K562 (cell line): ENCODE measurements at regions not wholly inside any gene's neighbourhood (a gene's known extent, or its start where the extent isn't known, plus 50 kb on each side); places are given as distances from the start of the nearest gene placed in this dataset.
A peak's percentile ranks its signal among the peaks of the same experiment; 100 is the strongest.

ENCODE experiments used
- CEBPB ChIP-seq: fragments of 450-650 bp; IDR thresholded peaks from 2 replicates; pipeline ENCODE4 v1.6.1; 2016; ENCODE audit warnings: missing genetic modification characterization, missing compliant biosample characterization
- CEBPG ChIP-seq, 3 experiments: fragments of 200-800 bp in 1 of 3; sonication (Bioruptor generic) in 1 of 3; sonication (generic) in 1 of 3; formaldehyde crosslinking in 1 of 3; IDR thresholded peaks in 2 of 3; conservative IDR thresholded peaks in 1 of 3; 2 replicates each; pipeline versions ENCODE4 v1.6.1 to v1.8.0; 2016 to 2022; ENCODE audit warnings: missing compliant biosample characterization in 2 of 3, missing genetic modification characterization in 2 of 3, mild to moderate bottlenecking in 1 of 3, missing genetic modification reagents in 1 of 3
- FOSL1 ChIP-seq: fragments of 200-800 bp; sonication (Bioruptor generic); conservative IDR thresholded peaks from 2 replicates; pipeline ENCODE4 v1.6.1; 2016; ENCODE audit warnings: missing genetic modification characterization, missing compliant biosample characterization
- JUN ChIP-seq, 2 experiments: sonication (generic) in 1 of 2; formaldehyde crosslinking in 1 of 2; IDR thresholded peaks; 2 replicates each; pipeline versions ENCODE4 v1.6.1 to v1.8.0; 2012 to 2022; ENCODE audit warnings: borderline replicate concordance in 2 of 2, mild to moderate bottlenecking in 2 of 2, improper control_type of control experiment in 1 of 2, low read depth in 1 of 2, low read length in 1 of 2, missing genetic modification reagents in 1 of 2
- MTF1 ChIP-seq: fragments of 250-450 bp; sonication (Bioruptor Pico); IDR thresholded peaks from 2 replicates; pipeline ENCODE4 v1.9.0; 2021; ENCODE audit warnings: moderate library complexity, mild to moderate bottlenecking, inconsistent platforms, borderline replicate concordance
- RB1 ChIP-seq: fragments of 450-650 bp; IDR thresholded peaks from 2 replicates; pipeline ENCODE4 v1.6.1; 2017; ENCODE audit warnings: low read depth, mild to moderate bottlenecking
- SMARCA4 ChIP-seq: fragments of 450-650 bp; IDR thresholded peaks from 2 replicates; pipeline ENCODE4 v1.6.1; 2016
- SMARCC2 ChIP-seq: fragments of 450-650 bp; IDR thresholded peaks from 2 replicates; pipeline ENCODE4 v1.6.1; 2017; ENCODE audit warnings: antibody characterized with exemption, moderate library complexity, mild to moderate bottlenecking, low read depth
- SMARCE1 ChIP-seq: fragments of 450-650 bp; IDR thresholded peaks from 2 replicates; pipeline ENCODE4 v1.7.1; 2016; ENCODE audit warnings: mild to moderate bottlenecking
- STAT5B ChIP-seq: fragments of 250-450 bp; sonication (Bioruptor Pico); IDR thresholded peaks from 2 replicates; pipeline ENCODE4 v1.8.0; 2021; ENCODE audit warnings: mild to moderate bottlenecking, inconsistent platforms
- ZEB2 ChIP-seq: fragments of 450-650 bp; IDR thresholded peaks from 2 replicates; pipeline ENCODE4 v1.6.1; 2016
- ZNF197 ChIP-seq: fragments of 200-800 bp; sonication (Bioruptor generic); IDR thresholded peaks from 2 replicates; pipeline ENCODE4 v1.6.1; 2016; ENCODE audit warnings: low read depth, missing genetic modification characterization, missing compliant biosample characterization
- ZNF318 ChIP-seq, 2 experiments: fragments of 450-650 bp; IDR thresholded peaks; 2 replicates each; pipeline ENCODE4 v1.6.1; 2016; ENCODE audit warnings: mild to moderate bottlenecking in 2 of 2, borderline replicate concordance in 1 of 2, low read depth in 1 of 2, moderate library complexity in 1 of 2
- ZNF57 ChIP-seq: fragments of 450-650 bp; formaldehyde crosslinking; IDR thresholded peaks from 2 replicates; pipeline ENCODE4 v1.4.0; 2020; ENCODE audit warnings: mild to moderate bottlenecking, moderate library complexity
- ZNF589 ChIP-seq: fragments of 200-800 bp; sonication (Bioruptor generic); IDR thresholded peaks from 2 replicates; pipeline ENCODE4 v1.6.1; 2016; ENCODE audit warnings: low read depth, missing genetic modification characterization, missing compliant biosample characterization
- TF ChIP-seq, protein P1 (sequence below), 2 experiments: fragments of 450-650 bp; conservative IDR thresholded peaks; 2 replicates each; pipeline ENCODE4 v1.6.1; 2017; ENCODE audit warnings: mild to moderate bottlenecking in 2 of 2, moderate library complexity in 2 of 2

DNA sequence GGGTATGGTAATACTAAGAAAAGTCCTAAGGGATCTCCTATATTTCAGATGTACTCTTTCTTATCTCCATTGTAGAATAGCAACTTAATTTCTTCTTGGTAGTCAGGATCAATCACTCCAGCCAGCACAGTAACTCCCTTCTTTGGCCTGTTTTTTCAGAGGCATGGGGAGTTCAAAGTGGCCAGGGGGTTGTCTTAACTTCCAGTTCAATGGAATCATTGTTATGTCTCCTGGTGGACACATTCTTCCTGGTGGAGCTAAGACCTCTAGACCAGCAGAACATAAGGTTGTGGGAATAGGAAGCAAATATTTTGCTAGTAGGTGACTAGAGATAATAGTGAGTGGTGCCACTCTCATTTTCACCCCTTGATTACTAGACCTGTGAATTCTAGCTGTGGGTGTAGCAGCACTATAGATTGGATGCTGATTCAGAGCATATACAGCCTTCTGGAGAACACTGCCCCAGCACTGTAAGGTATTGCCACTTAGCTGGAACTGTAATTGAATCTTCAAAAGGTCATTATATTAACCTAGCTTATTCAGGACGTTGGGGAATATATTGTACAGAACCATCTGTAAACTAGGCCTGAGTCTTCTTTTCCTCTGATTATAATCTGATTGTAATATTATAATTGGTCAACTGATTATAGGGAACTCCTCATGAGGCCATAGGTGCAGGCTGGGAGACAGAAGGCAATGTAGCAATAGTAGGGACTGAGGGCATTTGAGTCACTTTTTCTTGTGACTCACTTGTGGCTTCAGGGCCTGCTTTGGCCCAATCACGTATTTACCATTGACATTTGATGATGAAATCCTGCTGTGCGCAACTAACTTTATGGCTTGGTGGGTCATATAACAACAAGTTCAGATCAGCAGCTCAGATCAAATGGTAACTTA lies 60.2 kb upstream of the ATP2B1 start (continued):
- TF ChIP-seq MTF1 (no peak), RB1 (no peak), ZNF589 (CRISPR knock-in tag) (no peak), ZEB2 (no peak), SMARCC2 (peak; percentile 44; the same call in 1 of the 2 replicates), FOSL1 (tag) (peak; percentile 99), JUN (IDR thresholded peaks at IDR 0.05; ENCODE audit: borderline replicate concordance, low read depth, low read length) (peak; percentile 91), JUN (CRISPR knock-in tag; IDR thresholded peaks at IDR 0.05; ENCODE audit: borderline replicate concordance) (no peak), ZNF318 (IDR thresholded peaks at IDR 0.05; ENCODE audit: borderline replicate concordance in 1 of 2, low read depth in 1 of 2) (peak in 1 of 2 experiments; percentile 86; a peak in 2 of 4 replicates), ZNF57 (CRISPR knock-in tag) (no peak), SMARCE1 (peak; percentile 70; the same call in 1 of the 2 replicates), SMARCA4 (peak; percentile 70; the same call in 1 of the 2 replicates), ZNF197 (CRISPR knock-in tag) (no peak), CEBPG (CRISPR knock-in tag; IDR thresholded peaks at IDR 0.05) (peak; percentile 89), CEBPG (tag; conservative IDR thresholded peaks at IDR 0.05 in 1 of 2, IDR thresholded peaks at IDR 0.05 in 1 of 2) (peak; percentile 90 to 99), CEBPB (tag) (peak; percentile 83), STAT5B (no peak)
- TF ChIP-seq, protein P1, sequence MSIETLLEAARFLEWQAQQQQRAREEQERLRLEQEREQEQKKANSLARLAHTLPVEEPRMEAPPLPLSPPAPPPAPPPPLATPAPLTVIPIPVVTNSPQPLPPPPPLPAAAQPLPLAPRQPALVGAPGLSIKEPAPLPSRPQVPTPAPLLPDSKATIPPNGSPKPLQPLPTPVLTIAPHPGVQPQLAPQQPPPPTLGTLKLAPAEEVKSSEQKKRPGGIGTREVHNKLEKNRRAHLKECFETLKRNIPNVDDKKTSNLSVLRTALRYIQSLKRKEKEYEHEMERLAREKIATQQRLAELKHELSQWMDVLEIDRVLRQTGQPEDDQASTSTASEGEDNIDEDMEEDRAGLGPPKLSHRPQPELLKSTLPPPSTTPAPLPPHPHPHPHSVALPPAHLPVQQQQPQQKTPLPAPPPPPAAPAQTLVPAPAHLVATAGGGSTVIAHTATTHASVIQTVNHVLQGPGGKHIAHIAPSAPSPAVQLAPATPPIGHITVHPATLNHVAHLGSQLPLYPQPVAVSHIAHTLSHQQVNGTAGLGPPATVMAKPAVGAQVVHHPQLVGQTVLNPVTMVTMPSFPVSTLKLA (conservative IDR thresholded peaks at IDR 0.05) = no peak
